GM23248 (cell line): ENCODE measurements at regions not wholly inside any gene's neighbourhood (a gene's known extent, or its start where the extent isn't known, plus 50 kb on each side); places are given as distances from the start of the nearest gene placed in this dataset.

Experiments used
- DNase-seq: peaks from one replicate; pipeline ENCODE4 v3.0.0-alpha.2; 2015
- H2AFZ ChIP-seq: fragments of 200-600 bp; sonication (generic); 2 replicates; pipeline ENCODE4 v1.6.1; 2016; ENCODE audit warnings: antibody characterized with exemption
- H3F3A ChIP-seq: fragments of 200-600 bp; sonication (generic); 2 replicates; pipeline ENCODE4 v1.6.1; 2016; ENCODE audit warnings: mild to moderate bottlenecking, antibody characterized with exemption, mixed run types; ENCODE audit not compliant: insufficient read depth
- H3K27ac ChIP-seq: fragments of 200-600 bp; sonication (generic); 2 replicates; pipeline ENCODE4 v1.5.1; 2016; ENCODE audit warnings: mild to moderate bottlenecking
- H3K27me3 ChIP-seq: fragments of 200-600 bp; sonication (generic); replicated peaks from 2 replicates; pipeline ENCODE4 v1.6.1; 2016; ENCODE audit warnings: mild to moderate bottlenecking; ENCODE audit not compliant: insufficient read depth
- H3K36me3 ChIP-seq: fragments of 200-600 bp; sonication (generic); 2 replicates; pipeline ENCODE4 v1.6.1; 2016; ENCODE audit warnings: low read depth, mild to moderate bottlenecking
- H3K4me1 ChIP-seq: fragments of 200-600 bp; sonication (generic); 2 replicates; pipeline ENCODE4 v1.6.1; 2016; ENCODE audit warnings: mild to moderate bottlenecking; ENCODE audit not compliant: insufficient read depth
- H3K4me2 ChIP-seq: fragments of 200-600 bp; sonication (generic); one replicate; pipeline ENCODE4 v1.6.1; 2016; ENCODE audit warnings: mild to moderate bottlenecking; ENCODE audit not compliant: unreplicated experiment
- H3K4me3 ChIP-seq: fragments of 200-600 bp; sonication (generic); 2 replicates; pipeline ENCODE4 v1.5.1; 2016; ENCODE audit warnings: mild to moderate bottlenecking
- H3K79me2 ChIP-seq: fragments of 200-600 bp; sonication (generic); 2 replicates; pipeline ENCODE4 v1.6.1; 2016; ENCODE audit warnings: mild to moderate bottlenecking; ENCODE audit not compliant: insufficient read depth
- H3K9ac ChIP-seq: fragments of 200-600 bp; sonication (generic); 2 replicates; pipeline ENCODE4 v1.6.1; 2016; ENCODE audit warnings: mild to moderate bottlenecking
- H3K9me2 ChIP-seq: fragments of 200-600 bp; sonication (generic); 2 replicates; pipeline ENCODE4 v1.6.1; 2016; ENCODE audit warnings: mixed run types, mild to moderate bottlenecking, moderate library complexity; ENCODE audit not compliant: insufficient read depth
- H3K9me3 ChIP-seq: fragments of 200-600 bp; sonication (generic); one replicate; pipeline ENCODE4 v1.6.1; 2017; ENCODE audit warnings: low read depth
- H4K20me1 ChIP-seq: fragments of 200-600 bp; sonication (generic); 2 replicates; pipeline ENCODE4 v1.6.0; 2016; ENCODE audit not compliant: insufficient read depth
- EZH2 ChIP-seq: fragments of 200-600 bp; sonication (generic); IDR thresholded peaks from 2 replicates; pipeline ENCODE4 v1.6.1; 2018; ENCODE audit warnings: antibody characterized with exemption, mild to moderate bottlenecking; ENCODE audit not compliant: insufficient read depth, poor library complexity, severe bottlenecking
- EZH2phosphoT487 ChIP-seq: fragments of 200-600 bp; sonication (generic); IDR thresholded peaks from 2 replicates; pipeline ENCODE4 v1.6.1; 2018; ENCODE audit warnings: antibody characterized with exemption, moderate library complexity, mild to moderate bottlenecking, low read depth; ENCODE audit not compliant: insufficient read depth
- WGBS, 2 experiments: methylation state at CpG; one replicate each; pipeline ENCODE4 v1.1.6; 2015 to 2017; ENCODE audit warnings: low lambda C conversion rate in 2 of 2, low coverage in 1 of 2; ENCODE audit errors: missing lambda C conversion rate in 2 of 2; 5-methylcytosine and 5-hydroxymethylcytosine counted together
- in situ Hi-C: fragments of 300-500 bp; cut with MboI; formaldehyde crosslinking; loops from 2 replicates; pipeline ENCODE4 v1.15.0; 2020

DNA sequence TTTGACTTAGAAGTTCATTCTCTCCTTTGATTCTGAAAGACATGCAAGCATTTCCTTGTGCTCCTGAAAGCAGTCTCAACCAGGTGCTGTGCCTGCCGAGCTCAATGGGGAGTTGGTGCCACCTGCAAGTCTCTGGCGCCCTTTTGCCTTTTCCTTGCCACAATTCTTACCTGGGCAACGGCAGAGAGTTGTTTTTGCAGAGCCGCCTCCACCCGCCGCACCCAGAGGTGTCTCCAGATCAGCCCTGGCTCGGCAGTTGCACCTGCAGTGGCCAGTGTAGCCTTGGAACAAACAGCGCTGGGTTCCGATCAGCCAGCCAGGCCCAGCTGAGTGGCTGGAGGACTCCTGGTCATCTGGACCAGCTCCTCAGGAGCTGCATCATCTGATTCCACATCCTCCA, 262.9 kb downstream of the IRX2 start:
- 40 to 50% methylated on average over 9 of the region's 9 CpGs for WGBS, 2 experiments
- Histone ChIP-seq H3K27ac (no peak overlapping the region), H4K20me1 (no peaks in the 10 kb centered on the region), H3K4me3 (no peak overlapping the region), H3K27me3 (no peaks in the 10 kb centered on the region), H3K4me1 (no peaks in the 10 kb centered on the region), H3K36me3 (no peaks in the 10 kb centered on the region), H2AFZ (no peak overlapping the region), H3K9me2 (no peaks in the 10 kb centered on the region), H3K9me3 (no peaks in the 10 kb centered on the region), H3K79me2 (no peaks in the 10 kb centered on the region), H3K9ac (no peak overlapping the region), H3F3A (no peaks in the 10 kb centered on the region), H3K4me2 (no peak overlapping the region)
- in situ Hi-C loops: no loop called here
- TF ChIP-seq EZH2phosphoT487 (no peak), EZH2 (no peak)
- no peak for DNase-seq

DNA sequence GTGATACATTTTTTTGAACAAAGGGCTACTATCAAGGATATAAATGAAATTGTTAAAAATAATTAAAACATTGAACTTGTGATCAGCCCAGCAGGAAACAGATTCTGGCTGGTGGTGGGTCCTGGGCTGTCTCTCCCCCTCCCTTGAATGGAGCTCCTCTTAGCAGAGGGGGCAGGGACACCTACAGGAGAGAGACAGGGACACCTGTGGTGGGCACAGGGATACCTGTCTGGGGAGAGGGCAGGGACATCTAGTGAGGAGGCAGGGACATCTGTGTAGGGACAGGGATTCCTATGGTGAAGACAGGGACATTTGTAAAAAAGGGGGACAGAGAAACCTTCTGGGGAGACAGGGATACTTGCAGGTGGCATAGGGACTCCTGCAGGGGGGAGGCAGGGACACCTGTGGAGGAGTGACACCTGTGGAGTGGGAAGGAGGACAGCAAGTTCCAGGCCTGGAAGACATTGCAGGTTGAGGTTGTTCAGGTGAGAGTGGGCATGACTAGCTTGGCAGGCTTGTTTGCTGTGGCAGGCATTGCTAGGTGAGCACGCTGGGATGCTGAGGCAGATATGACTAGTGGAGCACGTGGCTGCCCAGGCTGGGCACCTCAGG, 264.2 kb downstream of the IRX2 start:
- Histone ChIP-seq H3K9ac (no peak overlapping the region), H3K9me2 (no peaks in the 10 kb centered on the region), H3K4me3 (no peak overlapping the region), H3F3A (0 out of 2 replicates have a peak, but pooled peaks cover 3% of the 10 kb centered on the region), H3K27ac (no peak overlapping the region), H3K36me3 (no peaks in the 10 kb centered on the region), H3K27me3 (no peaks in the 10 kb centered on the region), H3K9me3 (no peaks in the 10 kb centered on the region), H4K20me1 (no peaks in the 10 kb centered on the region), H2AFZ (no peak overlapping the region), H3K4me1 (no peaks in the 10 kb centered on the region), H3K4me2 (no peak overlapping the region), H3K79me2 (no peaks in the 10 kb centered on the region)
- in situ Hi-C loops: no loop called here
- no peak for DNase-seq
- TF ChIP-seq EZH2phosphoT487: no peak
- 25 to 35% methylated on average over 2 of the region's 2 CpGs for WGBS, 2 experiments

DNA sequence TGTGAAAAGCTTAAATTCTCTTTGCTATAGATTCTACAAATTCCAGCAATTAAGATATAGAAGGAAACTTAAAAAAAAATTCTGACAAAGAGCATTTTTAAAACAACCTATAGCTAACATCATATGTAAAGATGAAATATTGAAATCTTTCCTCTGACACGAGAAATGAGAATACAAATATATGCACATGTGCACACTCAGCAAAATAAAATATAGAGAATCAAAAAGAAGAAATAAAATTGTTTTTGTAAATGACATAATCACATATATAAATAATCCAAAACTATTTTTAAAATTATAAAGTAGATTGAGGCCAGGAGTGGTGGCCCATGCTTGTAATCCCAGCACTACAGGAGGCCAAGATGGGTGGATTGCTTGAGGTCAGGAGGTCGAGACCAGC, 265.1 kb downstream of the IRX2 start:
- no peaks in the 10 kb centered on the region for H3K27me3 ChIP-seq
- no peak overlapping the region for H2AFZ ChIP-seq
- in situ Hi-C loops: no loop called here
- no peaks in the 10 kb centered on the region for H3K9me3 ChIP-seq
- H3K36me3 ChIP-seq: no peaks in the 10 kb centered on the region
- no peaks in the 10 kb centered on the region for H3K79me2 ChIP-seq
- WGBS, 2 experiments: 7 to 16% methylated on average over 2 of the region's 2 CpGs
- no peak overlapping the region for H3K4me2 ChIP-seq
- no peak for TF ChIP-seq EZH2phosphoT487
- TF ChIP-seq EZH2: no peak
- no peak for DNase-seq
- H3K4me3 ChIP-seq: no peak overlapping the region
- H3K4me1 ChIP-seq: no peaks in the 10 kb centered on the region
- H3K9me2 ChIP-seq: no peaks in the 10 kb centered on the region
- H3F3A ChIP-seq: 0 out of 2 replicates have a peak, but pooled peaks cover 3% of the 10 kb centered on the region
- no peaks in the 10 kb centered on the region for H4K20me1 ChIP-seq
- no peak overlapping the region for H3K27ac ChIP-seq
- H3K9ac ChIP-seq: no peak overlapping the region

- TF ChIP-seq EZH2phosphoT487: no peak
- no peak for TF ChIP-seq EZH2
- H3K4me3 ChIP-seq: no peak overlapping the region
- no peak overlapping the region for H2AFZ ChIP-seq
- H4K20me1 ChIP-seq: no peaks in the 10 kb centered on the region
- H3K9me2 ChIP-seq: no peaks in the 10 kb centered on the region
- H3K4me1 ChIP-seq: no peaks in the 10 kb centered on the region
- 0 out of 2 replicates have a peak, but pooled peaks cover 3% of the 10 kb centered on the region for H3F3A ChIP-seq
- H3K27me3 ChIP-seq: no peaks in the 10 kb centered on the region
- no peak overlapping the region for H3K4me2 ChIP-seq
- no peak for DNase-seq
- H3K79me2 ChIP-seq: no peaks in the 10 kb centered on the region
- no peaks in the 10 kb centered on the region for H3K36me3 ChIP-seq
- no peaks in the 10 kb centered on the region for H3K9me3 ChIP-seq
- in situ Hi-C loops: no loop called here
- no peak overlapping the region for H3K9ac ChIP-seq
- H3K27ac ChIP-seq: no peak overlapping the region
Measured at GRCh38 chr5:2482778-2483177, 268.7 kb downstream of the IRX2 start.

DNA sequence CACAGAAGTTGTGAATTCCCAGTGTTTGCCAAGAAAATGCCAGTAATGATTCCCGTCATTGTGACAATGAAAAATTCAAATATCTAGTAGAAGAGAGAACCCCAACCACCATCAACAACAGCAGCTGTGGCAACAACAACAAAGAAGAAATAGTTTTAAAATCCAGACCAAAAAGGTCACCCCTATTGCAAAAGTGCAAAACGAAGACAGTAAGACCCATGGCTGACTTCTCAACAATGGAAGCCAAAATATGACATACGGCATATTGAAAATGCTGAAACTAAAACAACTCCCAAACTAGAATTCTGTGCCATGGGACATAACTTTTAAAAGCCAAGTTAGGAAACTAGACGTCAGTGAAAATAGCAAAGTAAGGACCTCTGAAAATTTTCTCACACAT, 270.6 kb downstream of the IRX2 start:
- no peaks in the 10 kb centered on the region for H3K36me3 ChIP-seq
- H3K9me2 ChIP-seq: no peaks in the 10 kb centered on the region
- in situ Hi-C loops: no loop called here
- H3K9ac ChIP-seq: no peak overlapping the region
- 0 out of 2 replicates have a peak, but pooled peaks cover 3% of the 10 kb centered on the region for H3F3A ChIP-seq
- no peaks in the 10 kb centered on the region for H3K27me3 ChIP-seq
- 15 to 20% methylated on average over 4 of the region's 4 CpGs for WGBS, 2 experiments
- H2AFZ ChIP-seq: no peak overlapping the region
- no peak overlapping the region for H3K4me2 ChIP-seq
- H3K4me1 ChIP-seq: no peaks in the 10 kb centered on the region
- no peak overlapping the region for H3K27ac ChIP-seq
- TF ChIP-seq EZH2phosphoT487 (no peak), EZH2 (no peak)
- no peaks in the 10 kb centered on the region for H3K79me2 ChIP-seq
- DNase-seq: no peak
- no peaks in the 10 kb centered on the region for H3K9me3 ChIP-seq
- H3K4me3 ChIP-seq: no peak overlapping the region
- H4K20me1 ChIP-seq: no peaks in the 10 kb centered on the region
